Panc1 (cell line): ENCODE measurements at regions not wholly inside any gene's neighbourhood (a gene's known extent, or its start where the extent isn't known, plus 50 kb on each side); places are given as distances from the start of the nearest gene placed in this dataset.

ENCODE experiments used
- POLR2AphosphoS5 ChIP-seq: IDR thresholded peaks from 2 replicates; pipeline ENCODE4 v1.6.1; 2012; ENCODE audit warnings: mild to moderate bottlenecking, low read depth, low read length, moderate library complexity
- SIN3A ChIP-seq: IDR thresholded peaks from 2 replicates; pipeline ENCODE4 v1.6.1; 2012; ENCODE audit warnings: low read depth, mild to moderate bottlenecking, low read length, moderate library complexity, borderline replicate concordance; ENCODE audit not compliant: insufficient read depth
- TCF7L2 ChIP-seq: IDR thresholded peaks from 2 replicates; pipeline ENCODE4 v1.6.1; 2011; ENCODE audit warnings: mild to moderate bottlenecking, low read depth, low read length, inconsistent platforms
- TF ChIP-seq, protein P1 (sequence below): fragments of 450-650 bp; IDR thresholded peaks from 2 replicates; pipeline ENCODE4 v1.5.1; 2017; ENCODE audit warnings: mild to moderate bottlenecking

DNA sequence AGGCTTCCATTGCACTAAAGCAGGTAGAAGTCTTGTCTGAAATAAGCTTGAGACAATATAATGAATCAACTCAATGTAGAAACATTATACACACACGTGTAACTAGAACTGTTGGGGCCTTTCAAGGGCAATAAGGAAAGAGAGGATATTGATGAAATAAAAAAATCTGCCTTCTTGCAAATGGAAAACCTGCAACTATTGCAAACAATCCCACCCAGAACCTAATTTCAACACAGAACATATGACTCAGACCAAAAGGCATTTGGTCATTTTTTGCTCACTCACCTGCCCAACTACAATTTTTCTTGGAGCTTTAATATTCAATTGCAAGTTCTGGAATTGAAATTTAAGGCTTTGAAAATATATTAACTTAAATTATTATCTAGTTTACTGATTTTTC lies 900.1 kb downstream of the TTLL7 start:
- TF ChIP-seq, protein P1, sequence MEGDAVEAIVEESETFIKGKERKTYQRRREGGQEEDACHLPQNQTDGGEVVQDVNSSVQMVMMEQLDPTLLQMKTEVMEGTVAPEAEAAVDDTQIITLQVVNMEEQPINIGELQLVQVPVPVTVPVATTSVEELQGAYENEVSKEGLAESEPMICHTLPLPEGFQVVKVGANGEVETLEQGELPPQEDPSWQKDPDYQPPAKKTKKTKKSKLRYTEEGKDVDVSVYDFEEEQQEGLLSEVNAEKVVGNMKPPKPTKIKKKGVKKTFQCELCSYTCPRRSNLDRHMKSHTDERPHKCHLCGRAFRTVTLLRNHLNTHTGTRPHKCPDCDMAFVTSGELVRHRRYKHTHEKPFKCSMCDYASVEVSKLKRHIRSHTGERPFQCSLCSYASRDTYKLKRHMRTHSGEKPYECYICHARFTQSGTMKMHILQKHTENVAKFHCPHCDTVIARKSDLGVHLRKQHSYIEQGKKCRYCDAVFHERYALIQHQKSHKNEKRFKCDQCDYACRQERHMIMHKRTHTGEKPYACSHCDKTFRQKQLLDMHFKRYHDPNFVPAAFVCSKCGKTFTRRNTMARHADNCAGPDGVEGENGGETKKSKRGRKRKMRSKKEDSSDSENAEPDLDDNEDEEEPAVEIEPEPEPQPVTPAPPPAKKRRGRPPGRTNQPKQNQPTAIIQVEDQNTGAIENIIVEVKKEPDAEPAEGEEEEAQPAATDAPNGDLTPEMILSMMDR: no peak
- TF ChIP-seq TCF7L2 (no peak), POLR2AphosphoS5 (no peak), SIN3A (no peak)
